ENCODE measurements at regions not wholly inside any gene's neighbourhood (a gene's known extent, or its start where the extent isn't known, plus 50 kb on each side); places are given as distances from the start of the nearest gene placed in this dataset.

- TF ChIP-seq CTCF (conservative IDR thresholded peaks at IDR 0.05; ENCODE audit: low read length) (no peak), EZH2phosphoT487 (IDR thresholded peaks at IDR 0.05; ENCODE audit: borderline replicate concordance) (no peak)
These were observed 58.5 kb upstream of the PLXNC1 start for GRCh38 chr12:94089891-94090290.

Data from Loucy (cell line).